ES-I3 (cell line): ENCODE measurements at regions not wholly inside any gene's neighbourhood (a gene's known extent, or its start where the extent isn't known, plus 50 kb on each side); places are given as distances from the start of the nearest gene placed in this dataset.
"Not testable (repeated sequence)": the region's sequence is repeated elsewhere in the genome, so short reads cannot be mapped to it uniquely, and the experiment has no call there.

Source experiments
- H3K36me3 ChIP-seq: 2 replicates; pipeline ENCODE4 v1.6.1; 2013; ENCODE audit warnings: mild to moderate bottlenecking, low read length, control low read depth, moderate library complexity; ENCODE audit not compliant: insufficient read depth
- H3K4me1 ChIP-seq: 2 replicates; pipeline ENCODE4 v1.6.1; 2013; ENCODE audit warnings: mild to moderate bottlenecking, control low read depth, low read length; ENCODE audit not compliant: insufficient read depth
- H3K9ac ChIP-seq: 2 replicates; pipeline ENCODE4 v1.6.1; 2013; ENCODE audit warnings: low read depth, mild to moderate bottlenecking, low read length, moderate library complexity
- H3K9me3 ChIP-seq: 2 replicates; pipeline ENCODE4 v1.6.1; 2013; ENCODE audit warnings: mild to moderate bottlenecking, low read length, moderate library complexity; ENCODE audit not compliant: control insufficient read depth, insufficient read depth

- Histone ChIP-seq H3K36me3 (no peaks in the 10 kb centered on the region), H3K9me3 (no peaks in the 10 kb centered on the region), H3K9ac (no peak overlapping the region), H3K4me1 (no peaks in the 10 kb centered on the region)
Measured at GRCh38 chr15:38093931-38094330, 158.7 kb upstream of the SPRED1 start.

- Histone ChIP-seq H3K36me3 (no peaks in the 10 kb centered on the region), H3K4me1 (no peaks in the 10 kb centered on the region), H3K9ac (no peak overlapping the region), H3K9me3 (no peaks in the 10 kb centered on the region)
Measured at GRCh38 chr15:38102972-38103371, 149.7 kb upstream of the SPRED1 start.

GRCh38 chr15:38103564-38103963, 149.1 kb upstream of the SPRED1 start:
- H3K9ac ChIP-seq, result no peak overlapping the region
- no peaks in the 10 kb centered on the region for H3K4me1 ChIP-seq
- H3K36me3 ChIP-seq, result no peaks in the 10 kb centered on the region
- H3K9me3 ChIP-seq, result no peaks in the 10 kb centered on the region

- Histone ChIP-seq H3K9me3 (no peaks in the 10 kb centered on the region), H3K9ac (no peak overlapping the region), H3K36me3 (no peaks in the 10 kb centered on the region), H3K4me1 (no peaks in the 10 kb centered on the region; the same call in 1 of the 2 replicates)
Measured at GRCh38 chr15:38111070-38111469, 141.6 kb upstream of the SPRED1 start.

- Histone ChIP-seq H3K36me3 (no peaks in the 10 kb centered on the region), H3K9me3 (no peaks in the 10 kb centered on the region), H3K9ac (no peak overlapping the region), H3K4me1 (no peaks in the 10 kb centered on the region; the same call in 1 of the 2 replicates)
Measured at GRCh38 chr15:38112406-38112805, 140.2 kb upstream of the SPRED1 start.

- no peaks in the 10 kb centered on the region for H3K9me3 ChIP-seq
- no peak overlapping the region for H3K9ac ChIP-seq
- no peaks in the 10 kb centered on the region; the same call in 1 of the 2 replicates for H3K4me1 ChIP-seq
- H3K36me3 ChIP-seq, result no peaks in the 10 kb centered on the region
Measured at GRCh38 chr15:38115121-38115520, 137.5 kb upstream of the SPRED1 start.

GRCh38 chr15:38117781-38118180, 134.9 kb upstream of the SPRED1 start:
- Histone ChIP-seq H3K9ac (no peak overlapping the region), H3K9me3 (no peaks in the 10 kb centered on the region), H3K36me3 (no peaks in the 10 kb centered on the region), H3K4me1 (no peaks in the 10 kb centered on the region)

- not testable (repeated sequence) for H3K4me1 ChIP-seq, H3K36me3 ChIP-seq, H3K9ac ChIP-seq, H3K9me3 ChIP-seq
Measured at GRCh38 chr15:38119865-38120264, 132.8 kb upstream of the SPRED1 start.

DNA sequence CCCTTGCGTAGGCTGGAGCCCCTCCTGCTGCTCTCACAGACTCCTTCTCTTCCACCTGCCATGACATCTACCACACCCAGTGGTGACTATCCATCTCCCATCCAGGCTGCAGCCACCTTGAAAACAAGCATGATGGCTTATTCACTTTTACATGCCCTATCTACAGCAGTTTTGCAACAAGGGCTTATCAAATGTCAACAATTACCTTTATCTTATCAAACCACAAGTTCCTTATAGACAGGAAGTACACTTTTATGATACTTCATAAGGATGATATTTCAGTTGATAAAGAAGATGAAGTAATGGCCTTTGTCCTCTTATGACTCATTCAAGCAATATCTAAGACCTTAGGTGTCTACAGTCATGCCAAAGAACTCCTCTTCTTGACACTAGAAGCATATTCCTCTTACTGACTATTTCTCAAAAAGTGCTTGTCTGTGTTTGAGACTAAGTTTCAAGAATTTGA, 125.3 kb upstream of the SPRED1 start:
- no peak overlapping the region for H3K9ac ChIP-seq

DNA sequence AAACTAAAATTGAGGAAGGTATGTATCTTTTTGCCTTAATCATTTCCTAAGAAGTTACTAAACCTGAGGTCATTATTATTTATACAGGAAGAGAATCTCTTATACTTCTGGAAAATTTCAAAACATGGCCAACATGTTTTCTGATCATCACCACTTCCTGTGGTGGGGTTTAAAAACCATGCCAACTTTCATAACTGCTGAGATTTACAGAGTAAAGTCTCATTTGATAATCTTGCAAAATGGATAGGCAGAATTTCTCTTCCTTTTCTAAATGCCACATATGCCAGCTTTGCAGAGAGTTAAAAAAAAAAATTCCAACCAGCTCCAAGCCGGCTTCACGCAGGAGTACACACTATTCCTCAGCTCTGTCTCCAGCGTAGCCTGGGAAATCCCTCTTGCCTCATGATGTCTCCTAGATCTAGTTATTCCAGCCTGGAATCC, 124.3 kb upstream of the SPRED1 start:
- Histone ChIP-seq H3K4me1 (peaks cover 8% of the 10 kb centered on the region; the same call in 1 of the 2 replicates), H3K9me3 (no peaks in the 10 kb centered on the region), H3K36me3 (no peaks in the 10 kb centered on the region), H3K9ac (no peak overlapping the region)

More for the DNA sequence above, 125.3 kb upstream of the SPRED1 start:
- Histone ChIP-seq H3K36me3 (no peaks in the 10 kb centered on the region), H3K4me1 (peaks cover 8% of the 10 kb centered on the region; the same call in 1 of the 2 replicates), H3K9me3 (no peaks in the 10 kb centered on the region)

DNA sequence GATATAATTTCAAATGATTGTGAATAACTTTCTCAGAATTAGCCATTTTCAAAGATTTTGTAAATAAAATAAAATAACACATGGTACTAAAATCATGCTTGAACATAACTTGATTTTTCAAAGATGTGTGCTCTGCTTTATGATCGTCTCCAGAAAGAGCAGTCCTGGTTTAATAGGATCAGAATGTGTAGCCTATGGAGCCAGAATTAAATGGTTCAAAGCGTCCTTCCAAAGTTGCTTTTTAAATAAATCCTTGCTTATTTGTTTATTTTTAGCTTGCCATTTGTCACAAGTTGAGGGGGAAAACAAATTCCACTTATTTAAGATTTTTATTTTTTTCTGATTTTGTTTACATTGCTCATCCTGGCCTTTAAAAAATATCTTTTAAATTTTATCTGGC, 123.7 kb upstream of the SPRED1 start:
- no peaks in the 10 kb centered on the region for H3K36me3 ChIP-seq
- no peak overlapping the region for H3K9ac ChIP-seq
- H3K9me3 ChIP-seq, result no peaks in the 10 kb centered on the region
- H3K4me1 ChIP-seq, result peaks cover 8% of the 10 kb centered on the region; the same call in 1 of the 2 replicates

- peaks cover 8% of the 10 kb centered on the region; the same call in 1 of the 2 replicates for H3K4me1 ChIP-seq
Measured at GRCh38 chr15:38129531-38130204, 123.0 kb upstream of the SPRED1 start.

GRCh38 chr15:38130205-38130567, 122.5 kb upstream of the SPRED1 start:
- Histone ChIP-seq H3K9me3 (no peaks in the 10 kb centered on the region), H3K4me1 (peaks cover 8% of the 10 kb centered on the region; the same call in 1 of the 2 replicates), H3K36me3 (no peaks in the 10 kb centered on the region), H3K9ac (no peak overlapping the region)

More at GRCh38 chr15:38129531-38130204, 123.0 kb upstream of the SPRED1 start:
- H3K36me3 ChIP-seq, result no peaks in the 10 kb centered on the region
- H3K9ac ChIP-seq, result no peak overlapping the region
- H3K9me3 ChIP-seq, result no peaks in the 10 kb centered on the region

GRCh38 chr15:38130740-38131498, 121.7 kb upstream of the SPRED1 start:
- Histone ChIP-seq H3K4me1 (peaks cover 8% of the 10 kb centered on the region; the same call in 1 of the 2 replicates), H3K9ac (no peak overlapping the region), H3K9me3 (no peaks in the 10 kb centered on the region), H3K36me3 (no peaks in the 10 kb centered on the region)

DNA sequence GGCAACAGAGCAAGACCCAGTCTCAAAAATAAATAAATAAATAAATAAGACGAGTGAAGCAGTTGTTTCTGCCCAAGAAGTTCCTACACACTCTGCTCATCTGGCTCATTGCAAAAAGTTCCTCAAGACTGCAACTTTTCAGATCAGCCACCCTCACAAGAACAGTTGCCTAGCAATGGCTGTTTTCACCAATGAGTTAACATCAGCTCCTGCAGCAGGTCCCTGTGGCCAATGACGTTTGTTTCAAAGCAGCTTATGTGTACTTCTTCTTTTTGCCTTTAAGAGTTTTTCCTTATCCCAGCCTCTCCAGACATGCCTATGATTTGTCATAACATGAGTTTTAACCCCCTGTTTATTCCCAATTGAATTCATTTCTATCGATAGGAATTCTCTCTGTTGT, 118.4 kb upstream of the SPRED1 start:
- H3K9ac ChIP-seq, result no peak overlapping the region
- H3K4me1 ChIP-seq, result peaks cover 8% of the 10 kb centered on the region; the same call in 1 of the 2 replicates
- H3K9me3 ChIP-seq, result no peaks in the 10 kb centered on the region
- no peaks in the 10 kb centered on the region for H3K36me3 ChIP-seq
